Esophagus muscularis mucosa (tissue), 3 donors: ENCODE measurements at regions not wholly inside any gene's neighbourhood (a gene's known extent, or its start where the extent isn't known, plus 50 kb on each side); places are given as distances from the start of the nearest gene placed in this dataset.

Experiments
- POLR2A ChIP-seq: fragments of 450-650 bp; IDR thresholded peaks from one replicate; pipeline ENCODE4 v1.6.1; 2017; ENCODE audit warnings: antibody characterized with exemption, moderate library complexity, mild to moderate bottlenecking, low read depth
- POLR2AphosphoS5 ChIP-seq, 2 donors: sonication (generic); formaldehyde crosslinking; IDR thresholded peaks; one replicate each; pipeline ENCODE4 v1.6.1; 2017; ENCODE audit warnings: antibody characterized with exemption in 2 of 2
- TF ChIP-seq, protein P1 (sequence below), 3 experiments: fragments of 200-600 bp in 2 of 3; fragments of 450-650 bp in 1 of 3; sonication (generic) in 2 of 3; IDR thresholded peaks; one replicate each; pipeline ENCODE4 v1.5.1; 2017 to 2019; ENCODE audit warnings: antibody characterized with exemption in 3 of 3, mild to moderate bottlenecking in 2 of 3, moderate library complexity in 1 of 3

GRCh38 chr21:43277481-43278351 is 108.9 kb downstream of the CRYAA start:
- TF ChIP-seq, protein P1, sequence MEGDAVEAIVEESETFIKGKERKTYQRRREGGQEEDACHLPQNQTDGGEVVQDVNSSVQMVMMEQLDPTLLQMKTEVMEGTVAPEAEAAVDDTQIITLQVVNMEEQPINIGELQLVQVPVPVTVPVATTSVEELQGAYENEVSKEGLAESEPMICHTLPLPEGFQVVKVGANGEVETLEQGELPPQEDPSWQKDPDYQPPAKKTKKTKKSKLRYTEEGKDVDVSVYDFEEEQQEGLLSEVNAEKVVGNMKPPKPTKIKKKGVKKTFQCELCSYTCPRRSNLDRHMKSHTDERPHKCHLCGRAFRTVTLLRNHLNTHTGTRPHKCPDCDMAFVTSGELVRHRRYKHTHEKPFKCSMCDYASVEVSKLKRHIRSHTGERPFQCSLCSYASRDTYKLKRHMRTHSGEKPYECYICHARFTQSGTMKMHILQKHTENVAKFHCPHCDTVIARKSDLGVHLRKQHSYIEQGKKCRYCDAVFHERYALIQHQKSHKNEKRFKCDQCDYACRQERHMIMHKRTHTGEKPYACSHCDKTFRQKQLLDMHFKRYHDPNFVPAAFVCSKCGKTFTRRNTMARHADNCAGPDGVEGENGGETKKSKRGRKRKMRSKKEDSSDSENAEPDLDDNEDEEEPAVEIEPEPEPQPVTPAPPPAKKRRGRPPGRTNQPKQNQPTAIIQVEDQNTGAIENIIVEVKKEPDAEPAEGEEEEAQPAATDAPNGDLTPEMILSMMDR (IDR thresholded peaks at IDR 0.05), result no peak
- TF ChIP-seq POLR2AphosphoS5 (IDR thresholded peaks at IDR 0.05), result no peak
- no peak for TF ChIP-seq POLR2A
